GM18951 (cell line): ENCODE measurements at regions not wholly inside any gene's neighbourhood (a gene's known extent, or its start where the extent isn't known, plus 50 kb on each side); places are given as distances from the start of the nearest gene placed in this dataset.
"Not testable (repeated sequence)": the region's sequence is repeated elsewhere in the genome, so short reads cannot be mapped to it uniquely, and the experiment has no call there.

Experiments used
- POLR2A ChIP-seq: IDR thresholded peaks from 4 replicates; pipeline ENCODE4 v1.6.1; 2011; ENCODE audit warnings: mild to moderate bottlenecking; ENCODE audit not compliant: insufficient read length, insufficient read depth; ENCODE audit errors: extremely low read depth
- in situ Hi-C: fragments of 300-500 bp; cut with MboI; formaldehyde crosslinking; loops from one replicate; pipeline ENCODE4 v1.12.0; 2022; ENCODE audit warnings: low sequenced_read_pairs, mixed read lengths, inconsistent platforms; ENCODE audit not compliant: unreplicated experiment

DNA sequence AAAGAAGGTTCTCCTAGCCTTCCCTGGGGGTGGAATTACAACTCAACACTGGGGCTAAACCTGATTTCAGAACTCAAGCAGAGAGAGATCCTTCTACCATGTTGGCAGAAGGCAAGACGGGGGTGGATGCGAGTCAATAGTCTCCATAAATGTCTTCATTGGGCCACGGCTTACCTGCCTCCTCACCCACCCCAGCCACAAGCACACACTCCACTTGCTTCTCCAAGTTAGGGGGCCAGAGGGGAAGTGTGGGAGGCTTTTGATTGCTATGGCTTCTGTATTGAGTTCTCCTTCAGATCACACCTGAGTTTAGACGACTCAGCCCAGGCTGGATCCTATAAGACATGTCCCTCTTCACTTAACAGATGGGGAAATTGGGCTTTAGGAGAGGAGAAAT, 178.9 kb downstream of the UACA start:
- in situ Hi-C loops = no loop called here
- no peak for TF ChIP-seq POLR2A

DNA sequence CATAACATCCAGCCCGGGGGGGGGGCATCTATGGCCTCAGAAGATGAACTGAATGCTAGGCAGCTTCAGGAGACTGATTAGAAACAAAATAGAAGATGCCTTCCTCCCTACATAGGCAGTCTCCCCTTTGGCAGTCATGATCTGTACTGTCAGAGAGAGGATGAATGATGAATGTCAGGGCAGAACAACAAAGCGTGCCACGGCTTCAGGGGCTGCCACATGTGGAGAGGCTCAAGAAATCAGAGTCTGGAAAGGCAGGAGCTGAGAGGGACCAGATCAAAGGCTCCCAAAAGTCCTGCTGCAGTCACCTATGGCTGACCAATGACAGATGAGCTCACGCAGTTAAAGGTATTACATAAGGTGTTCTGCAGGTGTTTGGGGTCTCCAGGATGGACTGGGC, 180.4 kb downstream of the UACA start:
- no peak for TF ChIP-seq POLR2A
- in situ Hi-C loops = no loop called here

DNA sequence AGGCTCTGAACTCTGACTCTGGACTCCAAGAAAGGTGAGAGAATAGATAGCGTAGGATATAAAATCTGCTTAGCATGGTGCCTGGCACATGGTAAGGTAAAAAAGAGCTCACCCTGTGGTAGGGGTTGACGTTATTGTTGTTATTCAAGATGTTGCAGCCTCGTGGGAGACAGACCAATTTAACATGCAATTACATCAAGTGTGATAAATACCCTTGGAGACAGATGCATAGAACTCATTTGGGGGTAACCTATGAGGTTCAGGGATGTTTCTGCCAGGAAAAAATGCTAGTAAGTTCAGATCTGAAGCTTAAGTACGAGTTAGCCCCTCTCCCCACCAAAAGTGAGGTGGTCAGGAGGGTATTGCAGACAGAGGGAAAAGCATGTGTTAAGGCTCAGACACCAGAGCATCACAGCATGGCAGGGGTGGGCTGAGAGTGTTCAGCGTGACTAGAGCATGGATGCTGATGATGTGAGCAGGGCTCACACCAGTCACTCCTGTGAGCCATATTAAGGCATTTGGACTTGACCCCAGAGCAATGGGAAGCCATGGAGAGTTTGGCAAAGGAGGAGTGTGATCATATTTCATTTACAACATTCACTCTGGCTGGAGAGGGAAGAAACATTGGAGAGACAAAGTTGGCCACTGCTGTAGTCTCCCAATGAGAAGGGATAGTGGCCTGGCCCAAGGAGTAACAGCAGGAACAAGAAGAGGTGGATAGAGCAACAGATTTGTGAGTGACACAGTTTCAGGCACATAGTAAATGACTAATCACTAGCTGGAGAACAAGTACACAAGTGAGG, 181.0 kb downstream of the UACA start:
- in situ Hi-C loops = no loop called here
- TF ChIP-seq POLR2A = no peak

- no peak for TF ChIP-seq POLR2A
Observed at GRCh38 chr15:70580958-70581357, 182.4 kb downstream of the UACA start.

GRCh38 chr15:70580286-70580685, 183.1 kb downstream of the UACA start:
- in situ Hi-C loops = no loop called here
- no peak for TF ChIP-seq POLR2A

More at GRCh38 chr15:70580958-70581357, 182.4 kb downstream of the UACA start:
- in situ Hi-C loops = no loop called here

GRCh38 chr15:70579766-70580165, 183.6 kb downstream of the UACA start:
- in situ Hi-C loops = no loop called here
- no peak for TF ChIP-seq POLR2A

- in situ Hi-C loops = no loop called here
- no peak for TF ChIP-seq POLR2A
Observed at GRCh38 chr15:70578196-70578595, 185.2 kb downstream of the UACA start.

DNA sequence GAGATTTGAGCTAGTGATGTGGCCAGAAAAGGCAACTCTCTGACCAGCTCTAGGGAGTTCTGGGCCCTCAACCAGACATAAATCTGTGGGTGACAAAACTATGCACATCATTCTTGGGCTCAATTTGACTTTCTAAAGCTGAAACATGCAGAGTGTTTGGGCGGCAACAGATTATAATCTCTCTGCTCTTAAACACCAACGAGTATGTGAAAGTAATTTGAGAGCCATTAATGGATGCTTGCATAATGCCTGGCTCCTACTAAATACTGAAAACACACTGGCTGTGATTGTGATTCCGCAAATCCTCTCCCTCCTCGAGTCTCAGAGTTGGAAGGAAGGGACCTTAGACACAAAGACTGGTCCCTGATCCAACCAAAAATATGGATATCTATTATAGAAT, 186.7 kb downstream of the UACA start:
- no peak for TF ChIP-seq POLR2A
- in situ Hi-C loops = no loop called here

- in situ Hi-C loops = no loop called here
- no peak for TF ChIP-seq POLR2A
Observed at GRCh38 chr15:70576276-70576675, 187.1 kb downstream of the UACA start.

- no peak for TF ChIP-seq POLR2A
- in situ Hi-C loops = no loop called here
Observed at GRCh38 chr15:70575231-70576226, 187.8 kb downstream of the UACA start.

GRCh38 chr15:70574325-70574724, 189.0 kb downstream of the UACA start:
- in situ Hi-C loops = not testable (repeated sequence)

DNA sequence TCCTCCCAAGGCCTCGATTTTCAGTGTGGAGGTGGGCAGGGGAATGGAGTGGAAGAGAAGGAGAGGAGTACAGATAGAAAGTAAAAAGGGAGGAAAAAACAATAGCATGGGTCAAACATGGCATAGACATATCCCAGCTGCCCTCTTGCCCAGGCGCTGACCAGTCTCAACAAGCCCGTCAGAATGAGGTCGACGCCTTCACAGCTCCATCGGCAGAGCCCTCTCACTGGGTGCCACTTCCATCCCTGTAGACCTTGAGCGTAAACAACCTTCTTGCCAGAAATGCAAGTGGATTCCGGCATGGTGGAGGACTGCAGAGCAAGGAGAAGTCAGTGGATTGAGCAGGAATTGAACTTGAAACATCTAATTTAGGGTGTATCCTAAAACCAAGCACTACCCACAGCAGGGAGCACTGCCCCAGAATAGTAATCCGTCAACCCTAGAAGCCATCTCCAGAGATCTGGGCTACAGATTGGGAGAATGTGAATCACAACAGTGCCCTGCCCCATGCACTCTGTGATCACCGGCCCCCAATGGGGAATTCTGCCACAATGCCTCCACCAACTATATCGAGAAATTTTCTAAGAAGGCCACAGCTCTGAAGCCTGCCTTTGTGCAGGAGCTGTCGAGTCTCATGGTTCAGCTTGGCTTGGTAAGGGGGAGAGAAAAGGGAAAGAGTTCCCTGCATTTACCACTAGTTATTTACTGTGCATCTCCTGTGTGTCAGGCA, 190.1 kb downstream of the UACA start:
- in situ Hi-C loops = no loop called here
- TF ChIP-seq POLR2A = no peak

DNA sequence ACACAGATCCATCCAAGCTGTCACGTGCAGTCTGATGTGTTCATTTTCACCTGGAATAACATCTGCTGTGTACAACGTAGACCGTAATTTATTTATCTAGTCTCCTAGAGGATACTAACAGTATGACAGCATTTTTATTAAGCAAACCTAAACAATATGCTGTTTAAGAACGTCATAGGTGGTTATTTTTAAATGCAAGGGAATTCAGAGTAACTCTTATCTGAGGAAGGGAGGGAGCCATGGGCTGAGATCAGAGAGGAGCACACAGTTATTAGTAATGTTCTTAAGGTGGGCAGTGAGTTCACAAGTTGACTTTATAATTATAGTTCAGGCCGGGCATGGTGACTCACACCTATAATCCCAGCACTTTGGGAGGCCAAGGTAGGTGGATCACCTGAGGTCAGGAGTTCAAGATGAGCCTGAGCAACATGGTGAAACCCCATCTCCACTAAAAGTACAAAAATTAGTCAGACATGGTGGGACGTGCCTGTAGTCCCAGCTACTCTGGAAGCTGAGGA, 193.6 kb downstream of the UACA start:
- TF ChIP-seq POLR2A = no peak

GRCh38 chr15:70569091-70569713, 194.2 kb downstream of the UACA start:
- no peak for TF ChIP-seq POLR2A
- in situ Hi-C loops = no loop called here

More for the DNA sequence above, 193.6 kb downstream of the UACA start:
- in situ Hi-C loops = no loop called here
